ENCODE measurements at regions not wholly inside any gene's neighbourhood (a gene's known extent, or its start where the extent isn't known, plus 50 kb on each side); places are given as distances from the start of the nearest gene placed in this dataset.

DNA sequence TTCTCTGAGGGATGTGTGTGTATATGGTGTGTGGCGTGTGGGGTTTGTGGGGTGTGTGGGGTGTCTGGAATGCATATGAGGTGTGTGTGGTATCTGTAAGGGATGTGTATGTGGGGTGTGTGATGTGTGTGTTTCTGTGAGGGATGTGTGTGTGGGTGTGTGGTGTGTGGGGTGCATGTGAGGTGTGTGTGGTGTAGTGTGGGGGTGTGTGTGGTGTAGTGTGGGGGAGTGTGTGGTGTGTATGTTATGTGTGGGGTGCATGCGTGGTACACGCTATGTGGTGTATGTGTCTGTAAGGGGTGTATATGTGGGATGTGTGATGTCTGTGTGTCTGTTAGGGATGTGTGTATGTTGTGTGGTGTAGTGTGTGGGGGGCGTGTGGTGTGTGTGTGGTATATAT is 300.0 kb downstream of the FGF9 start:
- DNase-seq: no peak

DNA sequence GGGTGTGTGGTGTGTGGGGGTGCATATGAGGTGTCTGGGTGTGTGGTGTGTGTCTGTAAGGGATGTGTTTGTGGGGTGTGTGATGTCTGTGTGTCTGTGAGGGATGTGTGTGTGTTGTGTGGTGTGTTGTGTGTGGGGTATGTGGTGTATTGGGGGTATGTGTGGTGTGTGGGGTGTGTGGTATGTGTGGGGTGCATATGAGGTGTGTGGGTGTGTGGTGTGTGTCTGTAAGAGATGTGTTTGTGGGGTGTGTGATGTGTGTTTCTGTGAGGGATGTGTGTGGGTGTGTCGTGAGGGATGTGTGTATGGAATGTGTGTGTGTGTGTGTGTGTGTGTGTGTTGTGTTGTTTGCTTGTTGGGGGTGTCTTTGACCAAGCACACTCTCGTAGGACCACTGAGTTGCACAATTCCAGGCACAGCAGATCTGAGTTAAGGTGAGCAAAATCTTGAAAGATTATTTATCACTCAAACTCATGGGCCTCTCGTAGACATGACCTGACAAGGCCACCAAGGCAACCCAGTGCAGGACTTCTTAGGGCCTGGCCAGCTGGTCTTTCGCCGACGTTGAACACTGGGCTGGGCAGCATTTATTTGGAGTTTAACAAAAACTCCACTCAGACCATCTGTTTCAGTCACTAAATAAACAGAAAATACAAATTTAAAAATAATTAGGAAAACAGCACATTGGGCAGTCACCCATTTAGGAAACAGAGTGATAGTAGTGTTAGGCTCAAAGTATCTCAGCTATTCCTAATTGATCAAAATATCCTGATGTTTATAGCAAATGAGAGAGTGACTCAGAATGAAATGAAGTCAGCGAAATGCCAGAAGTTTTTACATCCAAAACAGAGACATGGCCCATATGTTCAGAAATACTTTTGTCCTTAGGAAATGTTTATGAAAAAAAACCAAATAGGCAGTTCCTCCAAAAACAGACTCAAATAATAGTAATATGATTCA is 301.1 kb downstream of the FGF9 start:
- DNase-seq: no peak

DNA sequence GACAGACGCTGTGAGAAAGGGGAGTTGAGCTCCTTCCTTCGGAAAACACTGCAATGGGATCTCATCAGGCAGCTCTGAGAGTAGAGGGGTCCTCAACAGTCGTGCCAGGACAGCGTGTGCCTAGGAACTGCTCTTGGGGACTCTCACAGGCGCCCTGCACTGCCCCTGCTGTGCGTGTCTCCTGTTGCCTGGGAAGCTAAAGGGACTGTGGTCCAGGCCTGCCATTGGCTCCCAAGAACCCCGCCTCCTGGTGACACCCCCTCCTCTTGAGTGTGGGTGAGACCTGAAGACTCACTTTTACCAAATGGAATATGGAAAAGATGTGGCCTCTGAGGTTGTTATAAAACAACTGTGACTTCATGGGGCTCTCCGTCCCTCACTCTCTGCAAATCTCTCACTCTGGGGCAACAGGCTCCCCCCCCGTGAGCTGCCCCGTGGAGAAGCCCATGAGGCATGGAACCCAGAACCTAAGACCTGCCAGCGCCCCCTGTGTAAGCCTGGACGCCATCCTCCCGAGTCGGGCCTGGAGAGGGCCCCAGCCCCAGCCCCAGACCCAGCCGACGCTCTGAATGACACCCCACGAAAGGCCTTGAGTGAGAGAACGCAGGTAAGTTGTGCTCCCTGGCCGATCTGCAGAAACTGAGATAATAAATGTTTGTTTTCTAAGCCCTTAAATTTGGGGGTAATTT is 302.7 kb downstream of the FGF9 start:
- DNase-seq: no peak

DNA sequence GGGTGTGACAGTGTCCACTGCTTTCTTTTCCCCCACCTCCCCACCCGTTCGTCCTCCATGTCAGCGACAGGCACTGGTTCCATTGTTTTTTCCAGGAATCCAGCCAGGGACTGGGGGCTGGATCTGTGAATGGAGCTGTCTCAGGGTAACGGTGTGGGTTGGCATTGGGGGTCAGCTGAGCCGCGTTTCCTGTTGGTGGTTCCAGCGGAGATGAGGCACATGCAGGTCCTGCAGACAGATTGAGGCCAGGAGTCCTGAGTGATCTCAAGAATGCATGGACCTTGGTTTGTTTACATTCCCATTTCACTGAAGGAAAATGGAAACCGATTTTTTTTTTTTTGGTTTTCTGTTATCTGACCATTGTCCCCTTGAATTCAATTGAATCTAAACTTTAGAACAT is 303.9 kb downstream of the FGF9 start:
- DNase-seq: no peak

DNA sequence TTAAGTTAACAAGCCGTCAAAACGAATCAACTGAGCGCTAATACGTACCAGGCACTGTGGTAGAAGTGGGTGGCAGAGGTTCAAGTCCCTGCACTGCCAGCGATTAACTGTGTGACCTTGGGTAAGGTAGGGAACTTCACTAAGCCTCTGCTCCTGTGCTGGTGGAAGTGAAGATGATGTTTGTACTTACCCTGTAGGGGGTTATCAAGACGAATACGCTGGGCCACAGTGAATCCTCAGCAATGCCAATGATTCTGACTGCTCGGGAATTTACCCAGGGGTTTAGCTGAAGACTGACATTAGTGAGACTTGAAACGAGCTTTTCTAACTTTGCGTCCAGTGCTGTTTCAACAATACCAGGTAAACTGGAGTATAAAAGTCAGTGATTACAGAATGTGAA is 305.3 kb downstream of the FGF9 start:
- no peak for DNase-seq

DNA sequence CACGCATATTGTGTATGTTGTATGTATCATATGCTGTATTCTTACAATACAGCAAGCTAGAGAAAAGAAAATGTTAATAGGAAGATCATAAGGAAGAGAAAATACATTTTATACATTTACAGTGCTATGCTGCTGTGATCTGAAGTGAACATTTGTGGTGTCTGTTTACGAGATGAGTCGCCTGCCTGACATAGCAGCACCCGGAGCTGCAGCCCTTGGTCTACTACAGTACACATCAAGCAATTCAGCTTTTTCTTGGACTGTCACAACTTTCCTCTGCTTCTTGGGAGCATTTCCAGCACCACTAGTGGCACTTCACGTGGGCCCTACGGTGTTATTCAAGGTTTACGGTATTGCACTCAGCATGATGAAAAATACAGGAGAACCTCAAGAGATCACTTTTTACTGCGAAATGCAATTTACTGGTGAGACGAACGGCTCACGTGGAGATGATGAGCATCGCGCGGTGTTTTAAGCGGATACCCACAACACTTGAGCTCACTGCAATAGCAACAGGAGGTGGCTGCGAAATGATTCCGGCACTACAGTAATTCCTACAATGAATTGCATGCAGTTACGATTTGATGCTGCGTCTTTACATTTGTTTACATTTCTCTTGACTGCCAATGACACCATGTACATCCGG is 308.4 kb downstream of the FGF9 start:
- no peak for DNase-seq

DNA sequence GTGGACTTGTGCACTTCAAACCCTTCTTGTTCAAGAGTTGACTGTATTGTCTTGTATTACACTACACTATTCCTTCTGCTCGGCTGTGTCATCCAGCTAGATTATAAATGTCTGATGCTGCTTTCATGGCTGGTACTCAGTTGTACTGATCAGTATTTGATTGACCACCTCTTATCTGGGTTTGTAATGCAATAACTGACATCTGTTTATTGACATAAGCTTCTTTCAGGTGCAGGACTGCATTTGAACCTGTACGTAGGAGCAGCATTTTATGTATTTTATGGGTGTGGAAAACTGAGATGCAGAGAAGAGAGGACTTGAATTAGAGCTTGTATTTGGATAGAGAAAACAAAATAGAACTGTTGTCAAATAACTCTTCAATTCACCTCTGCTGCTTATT is 309.2 kb downstream of the FGF9 start:
- DNase-seq: no peak

DNA sequence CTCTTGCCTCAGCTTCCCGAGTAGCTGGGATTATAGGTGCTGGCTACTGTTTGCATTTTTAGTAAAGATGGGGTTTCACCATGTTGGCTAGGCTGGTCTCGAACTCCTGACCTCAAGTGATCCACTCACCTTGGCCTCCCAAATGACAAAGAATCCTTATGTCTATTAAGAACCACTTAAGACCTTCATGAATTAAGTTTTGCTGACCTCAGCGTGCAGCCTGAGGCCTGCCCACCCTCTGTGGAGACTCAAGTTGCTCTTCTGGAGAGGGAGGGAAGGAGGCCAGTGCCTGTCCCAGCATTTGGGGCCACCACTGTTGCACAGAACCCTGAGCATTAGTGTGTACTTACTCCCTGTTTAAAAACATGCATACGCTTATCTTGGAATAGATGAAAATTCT is 313.3 kb downstream of the FGF9 start:
- no peak for DNase-seq

DNA sequence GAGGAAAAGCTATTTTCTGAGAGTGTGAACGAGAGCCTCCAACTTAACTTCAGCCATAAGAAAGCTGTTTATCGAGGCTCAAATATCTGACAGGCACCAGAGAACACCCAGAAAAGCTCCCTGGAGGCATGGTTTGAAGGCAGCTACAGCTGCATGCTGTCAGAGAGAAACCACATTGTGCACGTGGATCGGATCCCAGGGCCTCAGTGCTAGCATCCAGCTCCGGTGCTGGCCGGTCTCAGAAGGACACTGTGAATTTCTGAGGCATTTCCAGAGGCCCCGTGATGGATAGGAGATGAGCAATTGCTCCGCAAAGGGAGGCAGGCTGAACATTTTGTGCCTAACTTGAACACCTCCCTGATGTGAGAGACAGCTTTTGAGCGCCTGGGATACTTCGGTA is 315.7 kb downstream of the FGF9 start:
- DNase-seq: no peak

DNA sequence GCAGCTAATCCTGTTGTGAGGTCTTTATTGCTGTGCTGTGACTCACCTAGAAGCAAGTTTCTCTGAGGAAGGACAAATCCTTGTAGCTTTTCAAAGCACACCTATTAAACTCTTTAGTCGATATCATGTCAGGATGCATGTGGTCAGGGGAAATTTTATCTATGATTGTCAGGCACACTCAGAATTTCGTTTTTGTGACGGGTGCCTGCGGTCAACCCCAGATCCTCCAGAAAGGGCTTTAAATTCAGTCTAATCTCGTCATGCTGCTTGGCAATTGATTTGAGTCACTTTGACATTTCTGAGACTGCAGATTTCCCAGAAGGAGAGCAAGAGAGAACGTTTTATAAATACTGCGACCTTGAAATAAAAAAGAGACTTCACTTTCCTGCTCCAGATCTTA is 316.9 kb downstream of the FGF9 start:
- DNase-seq: no peak

DNA sequence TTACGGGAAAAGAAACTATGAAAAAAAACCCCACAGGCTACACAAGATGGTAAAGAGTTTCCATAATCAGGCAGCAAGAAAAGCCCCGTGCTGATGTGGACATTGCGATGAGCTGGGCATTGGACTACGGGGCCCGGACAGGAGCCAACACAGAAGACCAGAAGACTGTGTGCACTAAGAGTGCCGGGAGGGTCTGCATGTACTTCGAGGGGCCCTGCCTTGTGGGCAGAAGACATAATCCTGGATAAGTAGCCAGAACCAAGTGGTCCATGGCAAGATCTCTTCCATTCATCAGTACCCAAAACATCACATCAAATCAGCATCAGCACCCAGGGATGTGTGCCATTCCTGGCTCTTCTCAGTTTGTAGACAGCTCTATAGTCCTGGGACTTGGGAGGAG is 317.8 kb downstream of the FGF9 start:
- no peak for DNase-seq

DNA sequence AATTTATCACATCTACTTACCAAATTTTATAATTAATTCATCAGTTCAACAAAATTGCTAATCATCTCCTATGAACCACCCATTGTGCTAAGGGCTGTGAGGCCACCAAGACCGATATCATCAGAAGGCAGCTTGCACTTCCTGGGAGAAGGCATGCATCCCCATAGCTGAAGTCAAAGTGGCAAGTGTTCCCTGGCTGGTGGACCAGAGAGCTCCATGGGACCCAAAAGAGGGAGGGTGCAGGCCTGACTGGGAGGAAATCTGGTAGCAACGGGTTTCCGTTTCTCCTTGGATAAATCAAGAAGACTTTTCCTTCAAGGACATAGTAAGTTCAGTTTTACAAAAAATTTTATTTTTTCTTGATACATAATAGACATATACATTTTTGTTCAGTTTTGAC is 325.2 kb downstream of the FGF9 start:
- DNase-seq: no peak

DNA sequence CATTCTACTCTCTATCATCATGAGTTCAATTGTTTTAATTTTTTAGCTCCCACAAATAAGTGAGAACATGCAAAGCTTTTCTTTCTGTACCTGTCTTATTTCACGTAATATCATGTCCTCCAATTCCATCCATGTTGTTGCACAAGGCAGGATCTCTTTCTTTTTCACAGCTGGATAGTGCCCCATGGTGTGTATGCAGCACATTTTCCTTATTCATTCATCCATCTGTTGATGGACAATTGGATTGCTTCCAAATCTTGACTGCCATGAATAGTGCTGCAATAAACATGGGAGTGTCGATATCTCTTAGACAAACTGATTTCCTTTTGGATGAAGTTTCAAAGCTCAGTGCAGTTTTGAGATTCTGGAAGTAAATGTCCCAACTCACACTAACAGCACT is 326.9 kb downstream of the FGF9 start:
- DNase-seq: no peak

DNA sequence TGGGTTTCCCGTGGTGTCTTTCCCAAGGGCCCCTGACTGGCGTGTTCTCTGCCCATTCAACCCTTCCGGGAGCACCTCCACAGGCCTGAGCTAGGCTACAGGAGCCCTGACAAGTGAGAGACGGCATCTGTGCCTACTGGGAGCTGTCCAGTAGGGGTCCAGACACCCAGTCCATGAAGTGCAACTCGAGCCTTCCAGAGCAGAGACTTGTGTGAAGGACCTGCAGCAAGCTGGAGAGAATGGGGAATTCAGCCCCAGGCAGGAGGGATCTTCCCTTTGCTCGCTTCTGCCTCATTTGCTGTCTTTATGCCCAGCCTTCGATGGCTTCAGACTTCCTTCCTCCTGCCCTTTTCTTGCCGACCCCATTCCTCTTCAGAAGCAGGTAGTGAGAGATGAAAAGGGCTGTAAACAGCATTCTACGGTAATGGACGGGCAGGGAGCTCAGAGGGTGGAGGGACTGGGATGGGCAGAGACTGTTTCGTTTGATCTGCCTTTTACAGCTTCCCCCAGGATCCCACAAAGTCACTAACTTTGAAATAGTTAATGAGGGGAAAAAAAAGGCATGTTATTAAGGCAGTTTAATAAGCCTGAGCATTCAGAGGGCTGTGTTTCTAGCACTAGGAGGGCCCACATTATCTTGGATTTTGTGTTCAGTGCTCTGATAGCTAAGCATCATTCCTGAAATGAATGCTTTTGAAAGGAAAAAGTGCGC is 327.6 kb downstream of the FGF9 start:
- no peak for DNase-seq

DNA sequence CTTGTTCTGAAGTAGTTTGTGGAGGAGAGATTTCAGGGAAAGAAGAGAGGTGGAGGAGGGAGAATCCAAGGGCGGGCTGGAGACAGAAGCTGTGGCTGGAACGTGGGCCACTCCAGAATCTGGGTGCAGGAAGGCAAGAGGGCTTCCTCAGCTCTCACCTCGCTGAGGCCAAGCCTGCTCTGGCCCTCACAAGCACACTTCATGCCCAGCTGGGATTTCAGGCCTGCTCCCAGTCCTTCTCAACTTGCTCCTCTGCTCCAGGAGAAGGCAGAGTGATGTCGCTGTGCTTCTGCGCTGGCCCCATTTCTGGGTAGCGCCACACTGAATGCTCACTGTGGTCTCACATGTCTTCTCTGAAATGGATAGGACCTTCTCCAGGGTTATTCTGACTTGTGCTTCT is 328.8 kb downstream of the FGF9 start:
- no peak for DNase-seq

DNA sequence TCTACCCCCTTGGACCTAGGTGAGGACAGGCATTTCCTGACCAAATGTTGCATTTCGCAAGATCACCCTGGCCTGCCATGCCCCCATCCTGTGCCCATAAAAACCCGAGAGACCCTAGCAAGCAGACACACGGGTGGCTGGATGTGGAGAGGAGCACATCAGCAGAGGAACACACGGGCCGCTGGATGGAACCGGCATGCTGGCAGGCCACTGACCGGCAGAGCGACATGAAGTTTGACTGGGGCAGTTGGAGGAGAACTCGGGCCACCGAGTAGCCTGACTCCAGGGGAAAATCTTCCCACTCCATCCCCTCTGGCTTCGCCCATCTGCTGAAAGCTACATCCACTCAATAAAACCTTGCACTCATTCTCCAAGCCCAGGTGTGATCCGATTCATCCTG is 329.3 kb downstream of the FGF9 start:
- DNase-seq: no peak

DNA sequence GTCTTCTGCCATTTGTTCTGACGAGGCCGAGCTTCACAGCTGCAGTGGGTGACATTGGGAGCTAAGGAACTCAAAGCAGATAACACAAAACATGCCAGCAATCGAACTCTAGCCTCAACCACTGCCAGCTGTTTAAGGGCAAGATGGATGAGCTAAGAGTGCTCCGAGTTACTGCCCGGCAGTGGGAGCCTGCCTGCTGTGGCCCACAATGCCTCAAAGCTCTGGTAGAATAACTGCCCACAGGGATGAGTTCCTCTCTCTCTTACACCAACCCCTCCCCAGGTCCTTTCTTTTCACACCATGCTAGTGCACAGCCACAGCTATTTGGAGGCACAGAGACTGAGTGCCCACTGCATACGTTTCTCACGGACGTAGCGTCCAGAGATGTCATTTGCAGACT is 330.5 kb downstream of the FGF9 start:
- no peak for DNase-seq

DNA sequence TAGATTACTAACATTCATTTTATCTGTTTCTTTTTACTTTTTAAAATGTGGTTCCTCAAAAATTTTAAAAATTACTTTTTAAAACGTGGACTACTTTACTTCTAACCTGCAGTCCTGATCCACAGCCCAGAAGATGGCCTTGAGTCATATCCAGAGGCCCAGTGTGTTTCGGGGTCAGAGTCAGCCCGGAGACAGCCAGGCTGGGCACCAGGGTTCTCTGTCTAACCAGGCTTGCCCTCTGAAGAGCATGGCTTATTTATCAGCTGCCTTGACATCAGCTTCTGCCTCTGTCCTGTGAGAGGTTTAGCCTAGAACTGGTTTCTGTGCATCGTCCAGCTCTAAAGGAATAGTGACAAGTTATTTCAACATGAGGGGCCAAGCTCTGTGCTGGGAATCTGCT is 332.0 kb downstream of the FGF9 start:
- no peak for DNase-seq

DNA sequence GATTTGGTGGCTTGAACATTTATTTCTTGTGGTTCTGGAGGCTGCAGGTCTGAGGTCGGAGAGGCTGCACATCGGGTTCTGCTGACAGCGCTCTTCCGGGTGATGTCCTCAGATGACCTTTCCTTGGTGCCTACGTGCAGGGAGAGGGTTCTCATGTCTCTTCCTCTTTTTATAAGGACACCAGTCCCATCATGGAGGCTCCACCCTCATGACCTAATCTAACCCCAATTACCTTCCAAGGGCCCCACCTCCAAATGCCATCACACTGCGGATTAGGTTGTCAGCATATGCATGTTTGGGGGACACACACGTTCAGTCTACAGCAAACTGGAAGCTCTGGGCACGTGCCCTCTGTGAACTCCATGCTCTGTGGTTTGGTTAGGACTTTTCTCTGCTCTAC is 338.6 kb downstream of the FGF9 start:
- DNase-seq: no peak

DNA sequence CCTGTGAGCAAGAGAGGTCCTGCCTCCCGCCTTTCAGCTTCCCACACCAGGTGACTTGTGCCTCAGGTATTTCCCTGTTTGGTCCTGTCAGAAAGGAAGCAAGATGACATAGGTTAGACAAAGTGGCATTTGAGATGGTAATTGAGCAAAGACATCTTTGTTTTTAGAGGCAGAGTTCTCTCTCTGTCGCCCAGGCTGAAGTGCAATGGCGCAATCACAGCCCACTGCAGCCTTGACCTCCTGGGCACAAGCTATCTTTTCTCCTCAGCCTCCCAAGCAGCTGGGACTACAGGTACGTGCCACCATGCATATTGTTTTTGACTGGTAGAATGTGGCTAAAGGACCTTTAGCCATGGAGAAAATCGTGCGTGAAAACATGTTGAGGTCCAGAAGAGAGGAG is 339.1 kb downstream of the FGF9 start:
- no peak for DNase-seq

DNA sequence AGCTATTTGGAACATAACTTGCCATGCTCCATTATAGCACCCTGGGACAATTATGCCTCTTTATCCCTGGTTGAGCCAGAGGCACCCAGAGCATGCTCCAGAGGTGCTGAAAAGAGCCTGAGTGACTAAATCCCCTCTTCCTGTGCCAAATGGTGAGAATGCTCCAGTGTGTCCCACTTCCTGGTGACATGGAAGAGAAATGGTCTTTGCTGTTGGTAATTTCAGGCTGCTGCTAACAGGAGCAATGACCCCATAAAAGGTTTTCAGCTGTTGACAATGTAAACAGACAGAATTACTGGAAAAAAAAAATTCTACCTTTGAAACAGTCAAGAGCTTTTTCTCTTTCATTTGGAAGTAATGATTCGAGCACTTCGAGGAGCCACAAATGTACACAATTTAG is 341.8 kb downstream of the FGF9 start:
- no peak for DNase-seq

DNA sequence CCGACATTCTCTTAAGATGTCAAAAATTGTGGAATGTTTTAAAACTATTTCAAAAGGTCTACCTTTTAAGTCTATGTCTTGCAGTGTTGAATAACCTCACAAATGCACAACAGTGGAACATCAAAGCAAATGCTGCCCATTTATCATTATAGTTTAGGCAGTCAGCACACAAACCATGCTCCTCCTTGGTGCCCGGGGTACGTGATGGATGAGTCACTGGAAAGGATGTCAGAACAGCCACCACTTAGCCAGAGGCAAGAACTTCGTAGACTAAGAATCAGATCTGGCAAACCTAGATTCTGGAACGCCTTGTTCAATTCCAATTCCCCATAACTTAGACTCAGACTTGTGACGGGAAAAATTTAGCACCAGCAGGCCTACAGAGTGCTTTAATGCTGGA is 343.6 kb downstream of the FGF9 start:
- no peak for DNase-seq

DNA sequence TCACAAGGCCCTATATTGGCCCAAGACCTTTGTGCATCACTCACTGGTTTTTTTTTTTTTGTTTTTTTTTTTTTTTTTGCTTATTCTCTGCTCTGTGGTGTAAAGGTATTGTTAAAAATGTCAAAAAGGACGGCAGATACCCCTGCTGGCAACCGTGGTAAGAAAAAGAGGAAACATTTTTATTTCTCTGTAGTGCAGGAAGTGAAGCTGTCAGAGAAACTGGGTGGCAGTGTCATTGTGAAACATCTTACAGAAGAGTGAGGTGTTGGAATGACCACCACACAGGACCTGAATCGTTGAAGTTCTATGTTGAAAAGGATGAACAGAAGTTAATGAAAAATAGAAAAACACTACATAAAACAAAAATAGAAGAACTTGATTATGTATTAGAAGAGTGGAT is 346.4 kb downstream of the FGF9 start:
- no peak for DNase-seq
